ENCODE measurements at regions not wholly inside any gene's neighbourhood (a gene's known extent, or its start where the extent isn't known, plus 50 kb on each side); places are given as distances from the start of the nearest gene placed in this dataset.

GRCh38 chr6:105972440-105972839 is 113.7 kb upstream of the PRDM1 start:
- Mint-ChIP-seq H3K27ac (no peak overlapping the region), H3K36me3 (ENCODE audit: low read depth) (peaks cover 21% of the 10 kb centered on the region), H3K27me3 (peaks cover 21% of the 10 kb centered on the region), H3K4me3 (no peak overlapping the region), H3K9me3 (peaks cover 33% of the 10 kb centered on the region), H3K4me1 (peaks cover 5% of the 10 kb centered on the region)
- DNase-seq, result no peak
- ChIA-PET CTCF (interaction anchor here (1.1 kb wide), 1 partner anchor 10 kb away, joined by 3 read pairs; no protein-coding TSS in a partner anchor), POLR2A (no interaction called here)

GRCh38 chr6:105968603-105969333 is 117.4 kb upstream of the PRDM1 start:
- peaks cover 18% of the 10 kb centered on the region for H3K27me3 Mint-ChIP-seq
- ChIA-PET POLR2A (interaction anchor here (0.6 kb wide), 1 partner anchor 115 kb away, joined by 3 read pairs; no protein-coding TSS in a partner anchor), CTCF (interaction anchor here (1.0 to 1.8 kb wide), 4 partner anchors 8 to 25 kb away, joined by 3 to 9 read pairs (median 4); no protein-coding TSS in a partner anchor)
- peaks cover 2% of the 10 kb centered on the region for H3K4me1 Mint-ChIP-seq
- no peak for DNase-seq
- no peak overlapping the region for H3K27ac Mint-ChIP-seq
- H3K36me3 Mint-ChIP-seq (ENCODE audit: low read depth), result peaks cover 14% of the 10 kb centered on the region
- H3K9me3 Mint-ChIP-seq, result peaks cover 29% of the 10 kb centered on the region
- no peak overlapping the region for H3K4me3 Mint-ChIP-seq

DNA sequence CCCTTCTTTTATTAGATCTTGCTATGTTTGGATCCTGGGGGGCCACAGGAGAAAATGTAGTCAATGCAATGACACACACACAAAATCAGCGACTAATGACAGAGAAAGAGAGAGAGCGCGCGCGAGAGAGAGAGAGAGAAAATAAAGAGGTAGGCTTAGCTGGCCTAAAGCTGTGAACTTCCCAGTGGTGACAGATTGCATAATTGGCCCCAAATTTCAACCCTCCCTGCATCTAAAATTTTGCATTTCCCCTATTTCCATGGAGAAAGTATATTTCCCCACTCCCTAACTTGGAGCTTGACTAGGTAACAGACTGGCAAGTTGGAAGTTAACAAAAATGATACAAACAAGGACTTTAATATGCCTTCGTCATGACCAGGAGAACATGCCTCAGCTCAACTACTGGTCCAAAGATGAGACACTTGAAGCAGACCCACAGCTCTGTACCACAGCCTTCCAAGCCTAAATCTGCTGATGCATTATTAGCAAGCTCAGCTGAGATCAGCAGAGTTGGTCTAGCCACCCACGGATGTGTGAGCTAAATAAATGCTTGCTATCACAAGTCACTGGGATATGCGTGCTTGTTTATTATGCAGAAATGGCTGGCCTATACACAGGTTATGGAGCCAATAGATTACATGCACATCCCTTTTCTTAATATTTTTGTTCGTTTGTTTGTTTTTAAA is 118.1 kb upstream of the PRDM1 start:
- peaks cover 17% of the 10 kb centered on the region for H3K27me3 Mint-ChIP-seq
- peaks cover 25% of the 10 kb centered on the region for H3K9me3 Mint-ChIP-seq
- H3K27ac Mint-ChIP-seq, result no peak overlapping the region
- peaks cover 2% of the 10 kb centered on the region for H3K4me1 Mint-ChIP-seq
- POLR2A ChIA-PET, result interaction anchor here (0.6 kb wide), 1 partner anchor 115 kb away, joined by 3 read pairs; no protein-coding TSS in a partner anchor
- CTCF ChIA-PET, result interaction anchor here (1.0 to 1.8 kb wide), 4 partner anchors 9 to 25 kb away, joined by 3 to 9 read pairs (median 4); no protein-coding TSS in a partner anchor
- peaks cover 12% of the 10 kb centered on the region for H3K36me3 Mint-ChIP-seq (ENCODE audit: low read depth)
- no peak overlapping the region for H3K4me3 Mint-ChIP-seq
- DNase-seq, result no peak

- Mint-ChIP-seq H3K36me3 (ENCODE audit: low read depth) (peaks cover 2% of the 10 kb centered on the region), H3K4me1 (peaks cover 2% of the 10 kb centered on the region), H3K27me3 (peaks cover 18% of the 10 kb centered on the region), H3K27ac (no peak overlapping the region), H3K4me3 (no peak overlapping the region), H3K9me3 (peaks cover 14% of the 10 kb centered on the region)
- POLR2A ChIA-PET, result no interaction called here
- no peak for DNase-seq
- CTCF ChIA-PET, result interaction anchor here (0.6 kb wide), 1 partner anchor 21 kb away, joined by 3 read pairs; no protein-coding TSS in a partner anchor
These were observed 119.7 kb upstream of the PRDM1 start for GRCh38 chr6:105966481-105966880.

DNA sequence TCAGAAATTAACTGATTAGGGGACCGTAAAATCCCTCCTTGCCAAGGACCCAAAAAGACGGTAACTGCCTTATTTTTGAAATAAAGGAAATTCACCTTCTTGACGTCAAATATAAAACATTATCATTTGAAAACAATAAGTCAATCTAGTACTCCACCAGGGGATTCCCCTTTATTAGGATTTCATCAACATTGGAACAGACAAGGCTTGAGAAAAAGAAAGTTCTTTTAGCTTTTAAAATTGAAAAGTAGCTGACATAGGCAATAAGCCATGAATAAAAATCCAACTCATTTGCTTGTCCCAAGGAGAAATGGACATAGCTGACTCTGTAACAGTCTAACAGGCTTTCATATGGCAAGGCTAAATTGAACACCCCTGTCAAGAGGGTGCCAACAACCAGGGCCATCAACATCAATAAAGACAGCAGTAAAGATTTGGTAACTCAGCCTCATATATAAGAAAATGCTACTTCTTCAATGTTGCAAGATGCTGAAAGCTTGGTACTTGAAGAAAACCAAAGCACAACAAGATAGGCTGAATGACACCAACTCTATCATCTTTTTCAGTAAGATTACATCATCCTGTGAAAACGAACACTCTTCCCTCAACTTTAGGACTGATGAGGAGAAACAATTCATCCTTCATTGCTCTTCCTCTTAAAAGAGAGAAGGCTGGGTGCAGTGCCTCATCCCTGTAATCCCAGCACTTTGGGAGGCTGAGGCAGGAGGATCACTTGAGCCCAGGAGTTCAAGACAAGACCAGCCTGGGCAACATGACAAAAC is 121.0 kb upstream of the PRDM1 start:
- Mint-ChIP-seq H3K4me1 (peaks cover 2% of the 10 kb centered on the region), H3K9me3 (peaks cover 7% of the 10 kb centered on the region), H3K27ac (peak overlapping the region; percentile 1), H3K4me3 (no peak overlapping the region), H3K27me3 (peaks cover 12% of the 10 kb centered on the region), H3K36me3 (ENCODE audit: low read depth) (no peaks in the 10 kb centered on the region)
- DNase-seq, result no peak
- CTCF ChIA-PET, result interaction anchor here (1.2 to 1.5 kb wide), 3 partner anchors 12 to 167 kb away, joined by 3 to 5 read pairs (median 3); no protein-coding TSS in a partner anchor
- POLR2A ChIA-PET, result no interaction called here

DNA sequence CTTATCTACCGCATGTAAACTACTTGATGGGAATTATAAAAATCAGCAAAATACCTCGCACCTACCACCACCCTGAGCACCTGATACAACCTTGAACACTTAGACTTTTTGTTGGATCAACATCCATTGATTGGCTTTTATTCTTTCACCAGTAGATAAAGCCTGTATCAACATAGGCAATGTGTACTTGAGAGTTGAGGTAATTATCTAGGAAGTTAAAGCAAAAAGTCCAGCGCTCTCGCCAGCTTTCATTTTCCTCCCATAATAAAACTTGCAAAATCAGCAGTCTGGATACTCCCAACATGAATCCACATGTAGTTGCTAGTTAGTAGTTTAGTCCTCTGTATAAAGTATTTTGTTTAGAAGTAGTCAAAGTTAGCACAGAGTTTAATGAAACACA is 132.0 kb upstream of the PRDM1 start:
- DNase-seq, result no peak
- Mint-ChIP-seq H3K4me1 (peaks cover 5% of the 10 kb centered on the region), H3K36me3 (ENCODE audit: low read depth) (no peaks in the 10 kb centered on the region), H3K27ac (no peak overlapping the region), H3K9me3 (no peaks in the 10 kb centered on the region), H3K27me3 (no peaks in the 10 kb centered on the region), H3K4me3 (no peak overlapping the region)
- ChIA-PET POLR2A (no interaction called here), CTCF (interaction anchor here (2.2 kb wide), 1 partner anchor 10 kb away, joined by 5 read pairs; no protein-coding TSS in a partner anchor)

DNA sequence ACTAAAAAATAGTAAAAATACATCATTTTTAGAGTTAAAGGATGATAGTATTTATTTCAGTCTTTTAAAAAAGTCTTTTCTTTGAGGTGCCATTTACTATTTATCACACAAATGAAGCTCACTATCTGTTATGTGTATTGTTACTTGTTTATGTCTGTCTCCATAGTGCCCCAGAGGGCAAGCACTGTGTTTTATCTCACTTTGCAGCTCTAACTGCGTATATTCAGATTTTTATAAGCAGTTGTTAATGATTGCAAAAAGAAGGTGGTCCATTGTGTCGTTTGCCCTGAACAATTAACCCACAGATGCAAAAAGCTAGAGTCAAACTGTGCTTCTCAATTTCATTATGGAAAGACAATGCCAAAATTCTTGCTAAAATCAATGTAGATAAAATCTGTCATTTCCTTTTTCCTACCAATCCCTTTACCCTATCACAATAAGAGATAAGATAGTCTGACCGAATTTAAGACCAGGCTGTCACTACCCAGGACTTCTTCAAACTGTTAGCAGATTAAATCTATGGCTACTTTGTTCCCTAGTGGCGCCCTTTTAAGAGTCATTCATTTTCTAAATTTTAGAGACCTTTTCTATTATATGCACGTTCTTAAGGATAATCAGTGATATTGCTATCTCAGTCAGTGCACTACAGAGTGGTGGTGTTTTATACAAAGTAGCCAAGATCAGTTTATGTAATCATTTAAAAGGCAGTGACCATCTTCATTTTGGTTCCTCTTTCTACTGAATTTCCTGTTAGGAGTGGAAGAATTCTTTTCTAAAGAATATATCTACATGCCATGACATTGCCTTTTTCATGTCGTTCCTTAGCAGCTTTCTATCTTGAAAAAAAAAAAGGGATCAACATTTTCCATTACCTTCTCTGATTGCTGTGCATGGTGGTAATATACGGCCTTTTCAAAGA is 133.1 kb upstream of the PRDM1 start:
- Mint-ChIP-seq H3K4me1 (peaks cover 5% of the 10 kb centered on the region), H3K4me3 (no peak overlapping the region), H3K36me3 (ENCODE audit: low read depth) (no peaks in the 10 kb centered on the region), H3K27ac (no peak overlapping the region), H3K9me3 (peaks cover 2% of the 10 kb centered on the region), H3K27me3 (no peaks in the 10 kb centered on the region)
- POLR2A ChIA-PET, result no interaction called here
- no peak for DNase-seq
- CTCF ChIA-PET, result interaction anchor here (0.6 to 2.2 kb wide), 3 partner anchors 11 to 165 kb away, joined by 3 to 6 read pairs (median 5); no protein-coding TSS in a partner anchor

GRCh38 chr6:105952326-105952725 is 133.8 kb upstream of the PRDM1 start:
- peaks cover 5% of the 10 kb centered on the region for H3K4me1 Mint-ChIP-seq
- H3K27ac Mint-ChIP-seq, result no peak overlapping the region
- no peak overlapping the region for H3K4me3 Mint-ChIP-seq
- peaks cover 2% of the 10 kb centered on the region for H3K9me3 Mint-ChIP-seq
- ChIA-PET CTCF (interaction anchor here (0.6 to 2.2 kb wide), 4 partner anchors 12 to 549 kb away, joined by 3 to 6 read pairs (median 4); partner anchors contain the start of gene PREP), POLR2A (no interaction called here)
- H3K27me3 Mint-ChIP-seq, result no peaks in the 10 kb centered on the region
- no peaks in the 10 kb centered on the region for H3K36me3 Mint-ChIP-seq (ENCODE audit: low read depth)
- DNase-seq, result no peak

DNA sequence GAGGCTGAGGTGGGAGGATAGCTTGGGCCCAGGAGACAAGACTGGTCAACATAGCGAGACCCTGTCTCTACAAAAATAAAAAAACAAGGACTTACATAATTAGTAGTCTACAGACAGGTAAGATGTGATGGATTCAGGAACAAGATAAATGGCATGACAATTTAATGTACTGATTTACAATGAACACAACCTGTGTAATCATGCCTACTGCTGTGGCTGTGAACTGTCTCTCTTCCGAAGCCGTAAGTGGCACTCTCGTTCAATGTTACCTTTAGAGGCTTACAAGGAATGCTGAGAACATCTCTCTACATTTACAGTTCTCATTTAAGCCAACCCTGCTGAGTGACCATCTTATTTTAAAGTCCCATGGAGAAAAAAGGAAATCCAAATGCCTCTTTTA is 134.8 kb upstream of the PRDM1 start:
- H3K9me3 Mint-ChIP-seq, result peaks cover 6% of the 10 kb centered on the region
- CTCF ChIA-PET, result interaction anchor here (0.6 to 1.5 kb wide), 5 partner anchors 9 to 548 kb away, joined by 3 to 4 read pairs (median 3); partner anchors contain the start of gene PREP
- POLR2A ChIA-PET, result interaction anchor here (0.6 kb wide), 1 partner anchor 19 kb away, joined by 3 read pairs; no protein-coding TSS in a partner anchor
- H3K4me3 Mint-ChIP-seq, result no peak overlapping the region
- H3K36me3 Mint-ChIP-seq (ENCODE audit: low read depth), result no peaks in the 10 kb centered on the region
- H3K27ac Mint-ChIP-seq, result no peak overlapping the region
- peaks cover 5% of the 10 kb centered on the region for H3K4me1 Mint-ChIP-seq
- H3K27me3 Mint-ChIP-seq, result no peaks in the 10 kb centered on the region
- DNase-seq, result no peak

- no peaks in the 10 kb centered on the region for H3K27me3 Mint-ChIP-seq
- peaks cover 6% of the 10 kb centered on the region for H3K9me3 Mint-ChIP-seq
- CTCF ChIA-PET, result no interaction called here
- no peaks in the 10 kb centered on the region for H3K36me3 Mint-ChIP-seq (ENCODE audit: low read depth)
- no peaks in the 10 kb centered on the region for H3K4me1 Mint-ChIP-seq
- no peak overlapping the region for H3K4me3 Mint-ChIP-seq
- DNase-seq, result no peak
- POLR2A ChIA-PET, result no interaction called here
- no peak overlapping the region for H3K27ac Mint-ChIP-seq
These were observed 136.3 kb upstream of the PRDM1 start for GRCh38 chr6:105949869-105950268.

DNA sequence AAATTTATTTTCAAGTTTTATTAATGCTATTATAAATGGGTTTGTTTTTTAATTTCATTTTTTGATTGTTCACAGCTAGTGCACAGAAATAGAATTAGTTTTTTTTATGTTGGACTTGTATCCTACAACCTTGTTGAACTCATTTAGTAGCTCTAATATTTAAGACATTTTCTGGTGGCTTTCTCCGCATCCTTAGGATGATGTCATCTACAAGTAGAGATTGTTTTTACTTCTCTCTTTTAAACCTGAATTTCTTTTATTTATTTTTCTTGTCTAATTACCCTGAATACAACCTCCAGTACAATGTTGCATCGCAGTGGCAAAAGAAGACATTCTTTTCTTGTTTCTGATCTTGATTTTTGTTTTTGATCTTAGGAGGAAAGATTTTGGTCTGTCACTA is 142.6 kb upstream of the PRDM1 start:
- no peak overlapping the region for H3K4me3 Mint-ChIP-seq
- no peak for DNase-seq

More for the DNA sequence above, 142.6 kb upstream of the PRDM1 start:
- Mint-ChIP-seq H3K4me1 (peaks cover 3% of the 10 kb centered on the region), H3K9me3 (peaks cover 4% of the 10 kb centered on the region), H3K27me3 (peaks cover 3% of the 10 kb centered on the region), H3K36me3 (ENCODE audit: low read depth) (no peaks in the 10 kb centered on the region), H3K27ac (no peak overlapping the region)
- ChIA-PET POLR2A (no interaction called here), CTCF (interaction anchor here (0.8 to 1.1 kb wide), 2 partner anchors 27 to 45 kb away, joined by 3 to 4 read pairs; no protein-coding TSS in a partner anchor)
